ENCODE measurements at regions not wholly inside any gene's neighbourhood (a gene's known extent, or its start where the extent isn't known, plus 50 kb on each side); places are given as distances from the start of the nearest gene placed in this dataset.

GRCh38 chr12:114963846-114964245 is 279.9 kb upstream of the TBX3 start:
- peaks cover 2% of the 10 kb centered on the region in 2 experiments for H3K4me1 ChIP-seq (ENCODE audit: control insufficient read depth in 1 of 2, insufficient read depth in 2 of 2, low read length in 2 of 2)
- no peak for DNase-seq
- no peaks in the 10 kb centered on the region for H3K79me2 ChIP-seq (ENCODE audit: control insufficient read depth, insufficient read depth, low read length, poor library complexity)
- no peak overlapping the region for H3K18ac ChIP-seq (ENCODE audit: low read length)
- no peak overlapping the region for H4K8ac ChIP-seq (ENCODE audit: low read depth, low read length)
- no peak overlapping the region for H2BK5ac ChIP-seq (ENCODE audit: low read depth, low read length, poor library complexity)
- no peak overlapping the region for H2AFZ ChIP-seq (ENCODE audit: insufficient read depth, low read length, poor library complexity)
- no CpG with 5 or more reads among the region's 4 CpGs for WGBS (ENCODE audit: extremely low coverage, insufficient coverage, insufficient read length)
- no peak overlapping the region for H3K4ac ChIP-seq (ENCODE audit: low read depth, low read length)
- no peak overlapping the region for H3K4me2 ChIP-seq (ENCODE audit: low read length)
- no peak overlapping the region for H3K14ac ChIP-seq (ENCODE audit: low read length)
- H3K36me3 ChIP-seq (ENCODE audit: control insufficient read depth in 1 of 2, insufficient read depth in 2 of 2, low read length in 2 of 2): no peaks in the 10 kb centered on the region
- no peak overlapping the region for H2BK120ac ChIP-seq (ENCODE audit: insufficient read depth, low read length, poor library complexity)
- H2AK5ac ChIP-seq (ENCODE audit: low read length): no peak overlapping the region
- H3K4me3 ChIP-seq (ENCODE audit: low read depth, low read length): no peak overlapping the region
- no peaks in the 10 kb centered on the region for H3K9me3 ChIP-seq (ENCODE audit: insufficient read depth, low read depth, low read length)
- no peaks in the 10 kb centered on the region for H3K79me1 ChIP-seq (ENCODE audit: low read length)
- no peak overlapping the region for H4K91ac ChIP-seq (ENCODE audit: low read depth, low read length)
- H3K23ac ChIP-seq (ENCODE audit: low read length): no peak overlapping the region
- no peak overlapping the region for H2BK12ac ChIP-seq (ENCODE audit: low read length)
- H3K9ac ChIP-seq (ENCODE audit: low read length): no peak overlapping the region
- H3K27ac ChIP-seq (ENCODE audit: low read depth, low read length): no peak overlapping the region
- H3K27me3 ChIP-seq (ENCODE audit: insufficient read depth, low read length): no peaks in the 10 kb centered on the region
- no peak overlapping the region for H4K12ac ChIP-seq (ENCODE audit: low read depth, low read length)

GRCh38 chr12:114961491-114961890 is 277.5 kb upstream of the TBX3 start:
- no peak overlapping the region for H4K8ac ChIP-seq (ENCODE audit: low read depth, low read length)
- no peak overlapping the region for H2AFZ ChIP-seq (ENCODE audit: insufficient read depth, low read length, poor library complexity)
- H3K27ac ChIP-seq (ENCODE audit: low read depth, low read length): no peak overlapping the region
- no peak overlapping the region for H3K4me2 ChIP-seq (ENCODE audit: low read length)
- H2BK12ac ChIP-seq (ENCODE audit: low read length): no peak overlapping the region
- H3K79me2 ChIP-seq (ENCODE audit: control insufficient read depth, insufficient read depth, low read length, poor library complexity): no peaks in the 10 kb centered on the region
- H3K4me3 ChIP-seq (ENCODE audit: low read depth, low read length): no peak overlapping the region
- no peaks in the 10 kb centered on the region for H3K36me3 ChIP-seq (ENCODE audit: control insufficient read depth in 1 of 2, insufficient read depth in 2 of 2, low read length in 2 of 2)
- no peak overlapping the region for H2BK120ac ChIP-seq (ENCODE audit: insufficient read depth, low read length, poor library complexity)
- no peak overlapping the region for H4K91ac ChIP-seq (ENCODE audit: low read depth, low read length)
- H3K9me3 ChIP-seq (ENCODE audit: insufficient read depth, low read depth, low read length): no peaks in the 10 kb centered on the region
- peaks cover 3% of the 10 kb centered on the region for H3K79me1 ChIP-seq (ENCODE audit: low read length)
- no peak overlapping the region for H3K9ac ChIP-seq (ENCODE audit: low read length)
- H3K27me3 ChIP-seq (ENCODE audit: insufficient read depth, low read length): no peaks in the 10 kb centered on the region
- no peak overlapping the region for H3K18ac ChIP-seq (ENCODE audit: low read length)
- no CpG with 5 or more reads among the region's 7 CpGs for WGBS (ENCODE audit: extremely low coverage, insufficient coverage, insufficient read length)
- H3K4me1 ChIP-seq (ENCODE audit: control insufficient read depth in 1 of 2, insufficient read depth in 2 of 2, low read length in 2 of 2): peaks cover 2% of the 10 kb centered on the region in 2 experiments
- H2BK5ac ChIP-seq (ENCODE audit: low read depth, low read length, poor library complexity): no peak overlapping the region
- no peak overlapping the region for H2AK5ac ChIP-seq (ENCODE audit: low read length)
- H4K12ac ChIP-seq (ENCODE audit: low read depth, low read length): no peak overlapping the region
- no peak for DNase-seq
- H3K4ac ChIP-seq (ENCODE audit: low read depth, low read length): no peak overlapping the region
- no peak overlapping the region for H3K23ac ChIP-seq (ENCODE audit: low read length)
- no peak overlapping the region for H3K14ac ChIP-seq (ENCODE audit: low read length)

GRCh38 chr12:114958538-114958937 is 274.6 kb upstream of the TBX3 start:
- Histone ChIP-seq H3K14ac (ENCODE audit: low read length) (no peak overlapping the region), H3K4me3 (ENCODE audit: low read depth, low read length) (no peak overlapping the region), H4K12ac (ENCODE audit: low read depth, low read length) (no peak overlapping the region), H3K79me1 (ENCODE audit: low read length) (peaks cover 3% of the 10 kb centered on the region), H3K18ac (ENCODE audit: low read length) (no peak overlapping the region), H3K23ac (ENCODE audit: low read length) (no peak overlapping the region), H4K91ac (ENCODE audit: low read depth, low read length) (no peak overlapping the region), H2BK5ac (ENCODE audit: low read depth, low read length, poor library complexity) (no peak overlapping the region), H4K8ac (ENCODE audit: low read depth, low read length) (no peak overlapping the region), H2AFZ (ENCODE audit: insufficient read depth, low read length, poor library complexity) (no peak overlapping the region), H3K27ac (ENCODE audit: low read depth, low read length) (no peak overlapping the region), H3K36me3 (ENCODE audit: control insufficient read depth in 1 of 2, insufficient read depth in 2 of 2, low read length in 2 of 2) (no peaks in the 10 kb centered on the region), H3K27me3 (ENCODE audit: insufficient read depth, low read length) (no peaks in the 10 kb centered on the region), H2BK120ac (ENCODE audit: insufficient read depth, low read length, poor library complexity) (no peak overlapping the region), H3K4me1 (ENCODE audit: control insufficient read depth in 1 of 2, insufficient read depth in 2 of 2, low read length in 2 of 2) (peaks cover 0 to 2% of the 10 kb centered on the region in 2 experiments), H3K9me3 (ENCODE audit: insufficient read depth, low read depth, low read length) (no peaks in the 10 kb centered on the region), H3K4me2 (ENCODE audit: low read length) (no peak overlapping the region), H3K9ac (ENCODE audit: low read length) (no peak overlapping the region), H3K4ac (ENCODE audit: low read depth, low read length) (no peak overlapping the region), H3K79me2 (ENCODE audit: control insufficient read depth, insufficient read depth, low read length, poor library complexity) (no peaks in the 10 kb centered on the region), H2AK5ac (ENCODE audit: low read length) (no peak overlapping the region), H2BK12ac (ENCODE audit: low read length) (no peak overlapping the region)
- DNase-seq: no peak
- WGBS (ENCODE audit: extremely low coverage, insufficient coverage, insufficient read length): no CpG with 5 or more reads among the region's 4 CpGs

GRCh38 chr12:114957225-114957624 is 273.2 kb upstream of the TBX3 start:
- Histone ChIP-seq H3K27me3 (ENCODE audit: insufficient read depth, low read length) (no peaks in the 10 kb centered on the region), H4K8ac (ENCODE audit: low read depth, low read length) (no peak overlapping the region), H2BK12ac (ENCODE audit: low read length) (peak overlapping the region; percentile 90), H3K4me1 (ENCODE audit: control insufficient read depth in 1 of 2, insufficient read depth in 2 of 2, low read length in 2 of 2) (peaks cover 0 to 2% of the 10 kb centered on the region in 2 experiments), H2AK5ac (ENCODE audit: low read length) (peak overlapping the region; percentile 91), H3K4me2 (ENCODE audit: low read length) (no peak overlapping the region), H3K9me3 (ENCODE audit: insufficient read depth, low read depth, low read length) (no peaks in the 10 kb centered on the region), H3K4me3 (ENCODE audit: low read depth, low read length) (no peak overlapping the region), H3K23ac (ENCODE audit: low read length) (no peak overlapping the region), H3K79me2 (ENCODE audit: control insufficient read depth, insufficient read depth, low read length, poor library complexity) (no peaks in the 10 kb centered on the region), H4K12ac (ENCODE audit: low read depth, low read length) (no peak overlapping the region), H2BK120ac (ENCODE audit: insufficient read depth, low read length, poor library complexity) (peak overlapping the region; percentile 69), H3K27ac (ENCODE audit: low read depth, low read length) (no peak overlapping the region), H3K14ac (ENCODE audit: low read length) (peak overlapping the region; percentile 51), H3K18ac (ENCODE audit: low read length) (no peak overlapping the region), H3K36me3 (ENCODE audit: control insufficient read depth in 1 of 2, insufficient read depth in 2 of 2, low read length in 2 of 2) (no peaks in the 10 kb centered on the region), H2AFZ (ENCODE audit: insufficient read depth, low read length, poor library complexity) (no peak overlapping the region), H3K9ac (ENCODE audit: low read length) (no peak overlapping the region), H2BK5ac (ENCODE audit: low read depth, low read length, poor library complexity) (no peak overlapping the region), H3K79me1 (ENCODE audit: low read length) (peaks cover 3% of the 10 kb centered on the region), H3K4ac (ENCODE audit: low read depth, low read length) (no peak overlapping the region), H4K91ac (ENCODE audit: low read depth, low read length) (peak overlapping the region; percentile 60)
- no peak for DNase-seq
- no CpG with 5 or more reads among the region's 5 CpGs for WGBS (ENCODE audit: extremely low coverage, insufficient coverage, insufficient read length)

Data from trophoblast cell (in vitro differentiated cells and primary cell).